GM23338 (cell line): ENCODE measurements at regions not wholly inside any gene's neighbourhood (a gene's known extent, or its start where the extent isn't known, plus 50 kb on each side); places are given as distances from the start of the nearest gene placed in this dataset.

Experiments
- ATAC-seq: fragments of 200-7000 bp; cut with Tn5 transposase; 3 replicates; pipeline ENCODE4 v1.9.1; 2020
- DNase-seq: peaks from one replicate; pipeline ENCODE4 v3.0.0-alpha.2; 2015; ENCODE audit warnings: low spot score
- H2AFZ ChIP-seq: fragments of 200-600 bp; sonication (generic); 2 replicates; pipeline ENCODE4 v1.8.0; 2016; ENCODE audit warnings: antibody characterized with exemption, mild to moderate bottlenecking, moderate library complexity
- H3F3A ChIP-seq: fragments of 200-600 bp; sonication (generic); replicated peaks from 2 replicates; pipeline ENCODE4 v1.8.0; 2017; ENCODE audit warnings: antibody characterized with exemption, mixed run types, low read depth
- H3K27ac ChIP-seq: fragments of 200-600 bp; sonication (generic); 2 replicates; pipeline ENCODE4 v1.6.1; 2016; ENCODE audit warnings: low read depth
- H3K27me3 ChIP-seq: fragments of 200-600 bp; sonication (generic); 2 replicates; pipeline ENCODE4 v1.8.0; 2016; ENCODE audit warnings: mild to moderate bottlenecking, mixed run types, moderate library complexity; ENCODE audit not compliant: insufficient read depth
- H3K36me3 ChIP-seq: fragments of 200-600 bp; sonication (generic); 2 replicates; pipeline ENCODE4 v1.8.0; 2016; ENCODE audit warnings: mild to moderate bottlenecking; ENCODE audit not compliant: insufficient read depth
- H3K4me1 ChIP-seq: fragments of 200-600 bp; sonication (generic); 2 replicates; pipeline ENCODE4 v1.8.0; 2016; ENCODE audit warnings: mild to moderate bottlenecking, moderate library complexity; ENCODE audit not compliant: insufficient read depth
- H3K4me2 ChIP-seq: fragments of 200-600 bp; sonication (generic); 2 replicates; pipeline ENCODE4 v1.7.1; 2017; ENCODE audit warnings: mixed run types
- H3K4me3 ChIP-seq: fragments of 200-600 bp; sonication (generic); 2 replicates; pipeline ENCODE4 v1.6.1; 2016; ENCODE audit warnings: mixed run types
- H3K79me2 ChIP-seq: fragments of 200-600 bp; sonication (generic); replicated peaks from 2 replicates; pipeline ENCODE4 v1.8.0; 2017; ENCODE audit warnings: mild to moderate bottlenecking; ENCODE audit not compliant: insufficient read depth
- H3K9me2 ChIP-seq: fragments of 200-600 bp; sonication (generic); 2 replicates; pipeline ENCODE4 v1.8.0; 2017; ENCODE audit not compliant: insufficient read depth
- H4K20me1 ChIP-seq: fragments of 200-600 bp; sonication (generic); replicated peaks from 2 replicates; pipeline ENCODE4 v1.8.0; 2017; ENCODE audit warnings: mild to moderate bottlenecking; ENCODE audit not compliant: insufficient read depth
- H3K27ac Mint-ChIP-seq: 2 replicates; pipeline ENCODE4 v1.8.0; 2020; ENCODE audit warnings: inconsistent platforms, mild to moderate bottlenecking, moderate library complexity, mixed read lengths
- H3K27me3 Mint-ChIP-seq: 3 replicates; pipeline ENCODE4 v1.8.0; 2022; ENCODE audit warnings: low read depth, mild to moderate bottlenecking, moderate library complexity, mixed read lengths, inconsistent platforms; ENCODE audit not compliant: insufficient read depth, poor library complexity
- H3K36me3 Mint-ChIP-seq: 3 replicates; pipeline ENCODE4 v1.8.0; 2021; ENCODE audit warnings: low read depth, mild to moderate bottlenecking, inconsistent platforms, moderate library complexity, mixed read lengths
- H3K4me1 Mint-ChIP-seq: 3 replicates; pipeline ENCODE4 v1.8.0; 2020; ENCODE audit warnings: mild to moderate bottlenecking, inconsistent platforms, mixed read lengths
- H3K4me3 Mint-ChIP-seq: 3 replicates; pipeline ENCODE4 v1.8.0; 2021; ENCODE audit warnings: moderate library complexity, mild to moderate bottlenecking, inconsistent platforms, mixed read lengths
- H3K9me3 Mint-ChIP-seq: 3 replicates; pipeline ENCODE4 v1.8.0; 2020; ENCODE audit warnings: moderate library complexity, mild to moderate bottlenecking, inconsistent platforms, mixed read lengths
- CREB1 ChIP-seq: fragments of 250-450 bp; sonication (Bioruptor Pico); IDR thresholded peaks from 2 replicates; pipeline ENCODE4 v1.5.0; 2020; ENCODE audit warnings: low read depth, mild to moderate bottlenecking, moderate library complexity
- NANOG ChIP-seq: IDR thresholded peaks from 2 replicates; pipeline ENCODE4 v1.6.1; 2016; ENCODE audit warnings: antibody characterized with exemption, borderline replicate concordance
- POLR2AphosphoS5 ChIP-seq: IDR thresholded peaks from 2 replicates; pipeline ENCODE4 v1.6.1; 2016; ENCODE audit warnings: antibody characterized with exemption, low read depth
- ZNF114 ChIP-seq: fragments of 250-450 bp; sonication (Bioruptor Pico); IDR thresholded peaks from 2 replicates; pipeline ENCODE4 v1.5.0; 2020; ENCODE audit warnings: mild to moderate bottlenecking, moderate library complexity
- ZNF331 ChIP-seq: fragments of 250-450 bp; sonication (Bioruptor Pico); IDR thresholded peaks from 2 replicates; pipeline ENCODE4 v1.5.0; 2020; ENCODE audit warnings: low read depth, mild to moderate bottlenecking, moderate library complexity
- ZNF462 ChIP-seq: fragments of 250-450 bp; sonication (Bioruptor Pico); IDR thresholded peaks from 2 replicates; pipeline ENCODE4 v1.5.0; 2020; ENCODE audit warnings: mild to moderate bottlenecking, moderate library complexity

- no peaks in the 10 kb centered on the region for H3K9me2 ChIP-seq
- no peaks in the 10 kb centered on the region for H3K9me3 Mint-ChIP-seq
- no peaks in the 10 kb centered on the region for H3K27me3 ChIP-seq
These were observed 50.2 kb upstream of the ADRA1B start for GRCh38 chr5:159866093-159866492.

More at GRCh38 chr5:159866093-159866492, 50.2 kb upstream of the ADRA1B start:
- Histone ChIP-seq H3K36me3 (no peaks in the 10 kb centered on the region), H2AFZ (no peak overlapping the region), H3F3A (no peaks in the 10 kb centered on the region), H3K79me2 (no peaks in the 10 kb centered on the region), H3K4me1 (no peaks in the 10 kb centered on the region), H3K27ac (no peak overlapping the region), H3K4me2 (no peak overlapping the region), H3K4me3 (no peak overlapping the region), H4K20me1 (no peaks in the 10 kb centered on the region)
- Mint-ChIP-seq H3K27me3 (peaks cover 2% of the 10 kb centered on the region), H3K4me1 (no peaks in the 10 kb centered on the region), H3K27ac (no peak overlapping the region), H3K4me3 (no peak overlapping the region), H3K36me3 (no peaks in the 10 kb centered on the region)
- ATAC-seq (no peak), DNase-seq (no peak)
- TF ChIP-seq ZNF331 (no peak), ZNF114 (no peak), NANOG (no peak), CREB1 (CRISPR knock-in tag) (no peak), POLR2AphosphoS5 (no peak), ZNF462 (no peak)
